Pancreas (tissue), 10 donors: ENCODE measurements at regions not wholly inside any gene's neighbourhood (a gene's known extent, or its start where the extent isn't known, plus 50 kb on each side); places are given as distances from the start of the nearest gene placed in this dataset.

Experiments used
- ATAC-seq, 4 donors: fragments of 200-7000 bp; cut with Tn5 transposase; one replicate each; pipeline versions ENCODE4 v1.8.0 to v1.9.1; 2020; ENCODE audit warnings: mild to moderate bottlenecking in 4 of 4, moderate library complexity in 4 of 4
- DNase-seq, 6 donors: peaks; one replicate each; pipeline ENCODE4 v3.0.0-alpha.2; 2020
- FAIRE-seq: peaks from 2 replicates; lab custom pipeline; 2012; peaks lifted over from hg19 to GRCh38; lab: Jason Lieb, UNC
- H3K27ac ChIP-seq, 4 donors: fragments of 200-600 bp; sonication (generic); 1 replicate in 3 of 4; 2 replicates in 1 of 4; pipeline versions ENCODE4 v1.5.0 to v1.8.0; 2020
- H3K27me3 ChIP-seq, 4 donors: fragments of 200-600 bp; one replicate each; pipeline ENCODE4 v1.8.0; 2021
- H3K36me3 ChIP-seq, 3 donors: fragments of 200-600 bp; sonication (generic) in 1 of 3; one replicate each; pipeline versions ENCODE4 v1.5.0 to v1.8.0; 2020 to 2021
- H3K4me1 ChIP-seq, 3 donors: fragments of 200-600 bp; one replicate each; pipeline ENCODE4 v1.8.0; 2021
- H3K4me3 ChIP-seq, 4 donors: fragments of 200-600 bp; sonication (generic) in 2 of 4; one replicate each; pipeline versions ENCODE4 v1.5.0 to v1.8.0; 2020 to 2021
- H3K9me3 ChIP-seq, 4 donors: fragments of 200-600 bp; one replicate each; pipeline ENCODE4 v1.8.0; 2021
- WGBS, 2 donors: extraction: QIAGEN DNeasy Blood & Tissue Kit; methylation state at CpG; one replicate each; pipeline ENCODE4 v1.1.7; 2013; 5-methylcytosine and 5-hydroxymethylcytosine counted together
- intact Hi-C, 3 donors: fragments of 100-400 bp; cut with DNase I; formaldehyde crosslinking; loops; one replicate each; pipeline versions ENCODE4 v1.11.1 to v1.14.2; 2022
- TF ChIP-seq, protein P1 (sequence below), 4 donors: fragments of 200-600 bp; sonication (generic) in 3 of 4; IDR thresholded peaks; one replicate each; pipeline versions ENCODE4 v1.5.0 to v1.8.0; 2021; ENCODE audit warnings: antibody characterized with exemption in 4 of 4
- donor health status: healthy with polysubstance abuse.
- donor health status: DM: no; HTN: no; CAD: no; lungs with moderate emphysema.
- donor health status: DM: no; HTN: no; CAD: no.
- donor health status: control.
- donor health status: control.
- donor health status: Bipolar disorder and iron deficiency.
- donor health status: DM: yes; HTN: yes; CAD: no.
- donor health status: DM: no; HTN: no; CAD: no.
- donor health status: DM: no; HTN: no; CAD: no.
- donor health status: DM: yes; HTN: yes; CAD: no.

DNA sequence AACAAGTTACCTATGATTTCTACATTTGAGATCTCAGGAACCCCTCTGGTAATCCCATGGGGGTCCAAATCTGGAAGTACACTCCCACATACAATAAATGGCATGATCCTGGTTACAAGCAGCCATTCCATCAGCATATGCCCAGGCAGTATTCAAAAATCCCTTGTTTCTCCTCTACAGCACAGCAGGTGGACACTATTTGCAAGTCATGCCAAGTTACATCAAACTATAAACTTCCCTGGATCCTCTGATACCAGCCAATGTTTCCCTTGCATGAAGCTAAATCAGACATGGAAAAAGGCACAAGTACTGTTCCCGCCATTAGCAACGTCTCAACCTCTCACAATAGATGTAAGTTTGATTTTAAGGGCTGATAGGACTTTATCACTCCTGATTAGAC, 134.5 kb upstream of the PRSS16 start:
- WGBS, 2 donors: 58 to 67% methylated on average over 2 of the region's 2 CpGs
- Histone ChIP-seq H3K4me1 (no peaks in the 10 kb centered on the region), H3K27ac (no peak overlapping the region), H3K4me3 (no peak overlapping the region), H3K9me3 (no peaks in the 10 kb centered on the region), H3K36me3 (no peaks in the 10 kb centered on the region), H3K27me3 (no peaks in the 10 kb centered on the region)
- no peak for ATAC-seq
- intact Hi-C loops: no loop called here
- DNase-seq: no peak
- TF ChIP-seq, protein P1, sequence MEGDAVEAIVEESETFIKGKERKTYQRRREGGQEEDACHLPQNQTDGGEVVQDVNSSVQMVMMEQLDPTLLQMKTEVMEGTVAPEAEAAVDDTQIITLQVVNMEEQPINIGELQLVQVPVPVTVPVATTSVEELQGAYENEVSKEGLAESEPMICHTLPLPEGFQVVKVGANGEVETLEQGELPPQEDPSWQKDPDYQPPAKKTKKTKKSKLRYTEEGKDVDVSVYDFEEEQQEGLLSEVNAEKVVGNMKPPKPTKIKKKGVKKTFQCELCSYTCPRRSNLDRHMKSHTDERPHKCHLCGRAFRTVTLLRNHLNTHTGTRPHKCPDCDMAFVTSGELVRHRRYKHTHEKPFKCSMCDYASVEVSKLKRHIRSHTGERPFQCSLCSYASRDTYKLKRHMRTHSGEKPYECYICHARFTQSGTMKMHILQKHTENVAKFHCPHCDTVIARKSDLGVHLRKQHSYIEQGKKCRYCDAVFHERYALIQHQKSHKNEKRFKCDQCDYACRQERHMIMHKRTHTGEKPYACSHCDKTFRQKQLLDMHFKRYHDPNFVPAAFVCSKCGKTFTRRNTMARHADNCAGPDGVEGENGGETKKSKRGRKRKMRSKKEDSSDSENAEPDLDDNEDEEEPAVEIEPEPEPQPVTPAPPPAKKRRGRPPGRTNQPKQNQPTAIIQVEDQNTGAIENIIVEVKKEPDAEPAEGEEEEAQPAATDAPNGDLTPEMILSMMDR (IDR thresholded peaks at IDR 0.05): no peak
- no peak for FAIRE-seq

DNA sequence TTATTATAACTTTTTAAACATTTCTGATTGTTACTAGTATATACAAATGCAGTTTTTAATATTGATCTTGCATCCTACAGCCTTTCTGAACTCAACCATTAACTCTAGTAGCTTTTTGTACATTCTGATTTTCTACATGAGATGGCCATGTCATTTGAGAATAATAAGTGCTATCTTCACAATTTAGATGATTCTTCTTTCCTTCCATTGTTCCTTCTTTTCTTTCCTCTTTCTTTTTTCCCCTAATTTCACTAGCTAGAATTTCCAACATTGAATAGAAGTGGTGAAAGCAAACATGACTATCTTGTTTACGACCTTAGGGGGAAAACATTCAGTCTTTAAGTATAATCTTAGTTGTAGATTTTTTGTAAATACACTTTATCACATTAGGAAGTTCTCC, 128.2 kb upstream of the PRSS16 start:
- WGBS, 2 donors: 58 to 85% methylated on average over 1 of the region's 1 CpG

DNA sequence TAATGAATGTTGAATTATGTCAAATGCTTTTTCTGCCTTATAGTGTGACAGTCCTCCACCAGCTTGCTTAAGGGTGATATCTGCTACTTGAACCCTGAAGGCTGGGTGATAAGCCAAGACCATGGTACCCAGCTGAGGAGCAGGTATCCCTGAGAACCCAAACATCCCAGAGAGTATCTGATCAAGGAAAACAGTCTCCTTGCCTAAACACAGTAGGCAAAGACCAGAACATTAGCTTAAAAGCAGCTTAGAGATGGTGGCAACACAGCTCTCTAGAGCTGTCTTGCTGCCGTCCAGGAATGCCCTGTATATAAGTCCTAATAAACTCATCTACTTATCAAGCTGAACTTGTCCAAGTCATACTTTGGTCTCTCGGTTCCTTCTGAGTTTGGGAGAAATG, 127.7 kb upstream of the PRSS16 start:
- H3K9me3 ChIP-seq: no peaks in the 10 kb centered on the region
- H3K36me3 ChIP-seq: no peaks in the 10 kb centered on the region
- intact Hi-C loops: no loop called here
- H3K4me1 ChIP-seq: no peaks in the 10 kb centered on the region
- TF ChIP-seq, protein P1 (IDR thresholded peaks at IDR 0.05): no peak
- no peak overlapping the region for H3K27ac ChIP-seq
- DNase-seq (no peak), FAIRE-seq (no peak), ATAC-seq (no peak)
- 71 to 74% methylated on average over 2 of the region's 2 CpGs for WGBS, 2 donors
- no peaks in the 10 kb centered on the region for H3K27me3 ChIP-seq
- H3K4me3 ChIP-seq: no peak overlapping the region

More for the DNA sequence above, 128.2 kb upstream of the PRSS16 start:
- no peaks in the 10 kb centered on the region for H3K36me3 ChIP-seq
- ATAC-seq (no peak), FAIRE-seq (no peak), DNase-seq (no peak)
- H3K27ac ChIP-seq: no peak overlapping the region
- intact Hi-C loops: no loop called here
- no peaks in the 10 kb centered on the region for H3K27me3 ChIP-seq
- H3K4me1 ChIP-seq: no peaks in the 10 kb centered on the region
- TF ChIP-seq, protein P1 (IDR thresholded peaks at IDR 0.05): no peak
- H3K4me3 ChIP-seq: no peak overlapping the region
- H3K9me3 ChIP-seq: no peaks in the 10 kb centered on the region

DNA sequence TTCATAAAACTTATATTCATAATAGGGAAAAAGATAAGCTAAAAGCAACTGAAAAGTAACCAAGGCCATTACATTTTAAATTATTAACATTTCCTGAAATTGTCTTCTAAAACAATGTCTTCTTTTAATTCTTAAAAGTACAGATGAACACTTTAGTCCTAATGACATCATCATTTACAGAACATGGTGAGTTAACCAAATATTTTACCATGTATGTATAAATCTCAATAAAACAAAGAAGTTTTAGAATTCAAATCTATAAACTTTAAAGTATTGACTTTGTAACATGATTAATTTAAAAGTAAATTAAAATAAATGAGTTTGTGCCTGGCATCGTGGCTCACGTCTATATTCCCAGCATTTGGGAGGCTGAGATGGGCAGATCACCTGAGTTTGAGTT, 125.9 kb upstream of the PRSS16 start:
- intact Hi-C loops: no loop called here
- 76 to 83% methylated on average over 2 of the region's 2 CpGs for WGBS, 2 donors
- H3K27ac ChIP-seq: no peak overlapping the region
- H3K9me3 ChIP-seq: no peaks in the 10 kb centered on the region
- FAIRE-seq: no peak
- no peaks in the 10 kb centered on the region for H3K36me3 ChIP-seq
- TF ChIP-seq, protein P1 (IDR thresholded peaks at IDR 0.05): no peak
- H3K27me3 ChIP-seq: no peaks in the 10 kb centered on the region
- no peaks in the 10 kb centered on the region for H3K4me1 ChIP-seq
- no peak for DNase-seq
- no peak overlapping the region for H3K4me3 ChIP-seq
- no peak for ATAC-seq

DNA sequence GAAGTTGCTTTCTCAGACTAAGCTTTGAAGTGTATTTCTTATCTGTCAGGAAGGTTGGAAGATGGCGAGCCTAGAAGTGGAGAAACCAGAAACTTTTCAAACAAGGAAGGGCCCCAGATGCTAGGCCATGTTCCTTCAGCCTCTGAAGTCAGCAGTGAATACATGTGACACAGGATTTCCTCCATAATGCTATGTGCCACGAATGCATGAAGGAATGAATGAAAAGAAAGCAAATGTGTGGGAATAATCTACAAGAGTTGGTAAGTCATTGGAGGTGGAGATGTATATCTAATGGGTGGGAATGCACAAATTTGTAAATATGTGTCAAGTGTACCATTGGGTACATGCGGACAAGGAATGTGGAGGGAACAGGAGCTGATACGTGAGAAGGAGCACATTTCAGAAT, 123.2 kb upstream of the PRSS16 start:
- Histone ChIP-seq H3K27ac (no peak overlapping the region), H3K4me3 (no peak overlapping the region), H3K36me3 (no peaks in the 10 kb centered on the region), H3K4me1 (no peaks in the 10 kb centered on the region), H3K27me3 (no peaks in the 10 kb centered on the region), H3K9me3 (no peaks in the 10 kb centered on the region)
- WGBS, 2 donors: 72 to 78% methylated on average over 4 of the region's 4 CpGs
- ATAC-seq (no peak), FAIRE-seq (no peak), DNase-seq (no peak)
- TF ChIP-seq, protein P1 (IDR thresholded peaks at IDR 0.05): no peak
- intact Hi-C loops: no loop called here
